ENCODE measurements at regions not wholly inside any gene's neighbourhood (a gene's known extent, or its start where the extent isn't known, plus 50 kb on each side); places are given as distances from the start of the nearest gene placed in this dataset.

- WGBS, 4 donors: 37 to 55% (median 47%) methylated on average over 17 of the region's 17 CpGs
- peaks cover 0 to 8% (median 0%) of the 10 kb centered on the region in 12 donors for H3K4me1 ChIP-seq
- peaks cover 0 to 9% (median 0%) of the 10 kb centered on the region in 9 donors for H3K27me3 ChIP-seq
- H3K9me3 ChIP-seq: peaks cover 0 to 38% (median 28%) of the 10 kb centered on the region in 12 donors
- DNase-seq (peak in 1 of 5 donors; percentile 16), ATAC-seq (peak in 2 of 4 donors; percentile 41 to 65)
- H3K36me3 ChIP-seq: no peaks in the 10 kb centered on the region
- TF ChIP-seq POLR2A (IDR thresholded peaks at IDR 0.05) (no peak), CTCF (IDR thresholded peaks at IDR 0.05) (no peak)
- peak overlapping the region in 2 of 12 donors; percentile 10 to 29 for H3K27ac ChIP-seq
- intact Hi-C loops (cut with DNase I): loop anchor here (1.0 to 10.0 kb wide), 5 partner anchors 837 to 849 kb away; no protein-coding TSS in a partner anchor
- H3K4me3 ChIP-seq: no peak overlapping the region
These were observed 143.4 kb downstream of the NDUFA10 start for GRCh38 chr2:239881561-239882320.

- Histone ChIP-seq H3K36me3 (no peaks in the 10 kb centered on the region), H3K27me3 (peaks cover 0 to 9% (median 0%) of the 10 kb centered on the region in 9 donors), H3K4me1 (peaks cover 0 to 8% (median 0%) of the 10 kb centered on the region in 12 donors), H3K4me3 (no peak overlapping the region), H3K27ac (no peak overlapping the region), H3K9me3 (peaks cover 0 to 31% (median 22%) of the 10 kb centered on the region in 12 donors)
- DNase-seq (peak in 1 of 5 donors; percentile 9), ATAC-seq (no peak)
- TF ChIP-seq POLR2A (IDR thresholded peaks at IDR 0.05) (no peak), CTCF (IDR thresholded peaks at IDR 0.05) (no peak)
- 78 to 84% (median 81%) methylated on average over 10 of the region's 10 CpGs for WGBS, 4 donors
- intact Hi-C loops (cut with DNase I): loop anchor here in 9 of 10 donors (5.0 to 10.0 kb wide), 4 partner anchors 836 to 849 kb away; no protein-coding TSS in a partner anchor
These were observed 144.1 kb downstream of the NDUFA10 start for GRCh38 chr2:239881031-239881471.

- peaks cover 0 to 25% (median 16%) of the 10 kb centered on the region in 12 donors for H3K9me3 ChIP-seq
- no peak for ATAC-seq
- peaks cover 0 to 9% (median 0%) of the 10 kb centered on the region in 9 donors for H3K27me3 ChIP-seq
- intact Hi-C loops (cut with DNase I): loop anchor here in 9 of 10 donors (5.0 to 10.0 kb wide), 4 partner anchors 836 to 848 kb away; no protein-coding TSS in a partner anchor
- H3K27ac ChIP-seq: no peak overlapping the region
- peaks cover 0 to 8% (median 0%) of the 10 kb centered on the region in 12 donors for H3K4me1 ChIP-seq
- H3K36me3 ChIP-seq: no peaks in the 10 kb centered on the region
- DNase-seq: no peak
- TF ChIP-seq POLR2A (IDR thresholded peaks at IDR 0.05) (no peak), CTCF (IDR thresholded peaks at IDR 0.05) (no peak)
- no peak overlapping the region for H3K4me3 ChIP-seq
- WGBS, 4 donors: 81 to 96% (median 89%) methylated on average over 3 of the region's 3 CpGs
These were observed 144.7 kb downstream of the NDUFA10 start for GRCh38 chr2:239880396-239880795.

GRCh38 chr2:239879423-239880084 lies 145.6 kb downstream of the NDUFA10 start:
- no peaks in the 10 kb centered on the region for H3K36me3 ChIP-seq
- TF ChIP-seq CTCF (IDR thresholded peaks at IDR 0.05) (no peak), POLR2A (IDR thresholded peaks at IDR 0.05) (no peak)
- H3K4me3 ChIP-seq: no peak overlapping the region
- 89 to 95% (median 90%) methylated on average over 11 of the region's 11 CpGs for WGBS, 4 donors
- intact Hi-C loops (cut with DNase I): loop anchor here in 9 of 10 donors (5.0 to 10.0 kb wide), 4 partner anchors 835 to 847 kb away; no protein-coding TSS in a partner anchor
- ATAC-seq: no peak
- DNase-seq: no peak
- peaks cover 0 to 16% (median 8%) of the 10 kb centered on the region in 12 donors for H3K9me3 ChIP-seq
- H3K4me1 ChIP-seq: peaks cover 0 to 8% (median 0%) of the 10 kb centered on the region in 12 donors
- no peak overlapping the region for H3K27ac ChIP-seq
- peaks cover 0 to 14% (median 0%) of the 10 kb centered on the region in 9 donors for H3K27me3 ChIP-seq
